GM18873 (cell line): ENCODE measurements at regions not wholly inside any gene's neighbourhood (a gene's known extent, or its start where the extent isn't known, plus 50 kb on each side); places are given as distances from the start of the nearest gene placed in this dataset.

ENCODE experiments used
- ATAC-seq: cut with Tn5 transposase; IDR thresholded peaks from one replicate; pipeline ENCODE4 v1.9.1; 2021; ENCODE audit warnings: mild to moderate bottlenecking, moderate library complexity, moderate number of reproducible peaks; ENCODE audit not compliant: unreplicated experiment, low FRiP score

DNA sequence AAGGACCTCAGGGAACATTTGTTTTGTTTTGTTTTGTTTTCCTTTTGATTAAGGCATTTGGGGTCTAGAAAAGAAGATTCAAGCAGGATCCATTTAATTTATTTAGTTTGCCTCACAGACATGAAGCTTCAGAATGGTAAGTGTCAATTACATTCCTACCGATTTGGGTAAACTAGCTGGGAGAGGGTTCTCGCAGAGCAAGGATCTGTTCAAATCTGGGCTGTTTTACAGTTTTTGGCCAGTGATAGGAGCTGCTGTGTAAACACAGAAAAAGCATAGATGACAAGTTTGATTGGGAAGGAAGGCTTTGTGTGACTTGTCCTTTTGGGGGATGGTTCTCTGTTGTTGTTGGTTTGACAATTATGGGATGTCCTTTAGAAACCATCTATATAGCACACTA, 470.3 kb upstream of the WWC1 start:
- ATAC-seq, result no peak

- no peak for ATAC-seq
Measured at GRCh38 chr5:167821669-167822068, 469.8 kb upstream of the WWC1 start.

DNA sequence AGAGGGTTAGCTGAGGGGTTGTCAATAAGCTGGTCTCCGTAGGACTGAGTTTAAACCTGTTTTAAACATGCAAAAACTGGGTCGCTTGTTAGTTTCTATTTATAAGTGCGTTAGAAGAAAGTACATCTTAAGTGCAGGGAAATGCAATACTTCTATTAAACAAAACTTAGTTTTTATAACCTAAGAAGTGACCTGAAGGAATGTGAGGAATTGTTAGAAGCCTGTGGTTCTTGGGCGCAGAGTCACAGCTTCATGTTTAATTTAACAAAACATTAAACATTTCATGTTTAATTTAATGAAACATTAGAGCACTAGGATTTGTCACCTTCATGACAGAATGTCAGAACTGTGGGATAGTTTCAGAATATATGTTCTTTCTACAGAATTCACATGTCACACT, 469.2 kb upstream of the WWC1 start:
- ATAC-seq, result no peak

DNA sequence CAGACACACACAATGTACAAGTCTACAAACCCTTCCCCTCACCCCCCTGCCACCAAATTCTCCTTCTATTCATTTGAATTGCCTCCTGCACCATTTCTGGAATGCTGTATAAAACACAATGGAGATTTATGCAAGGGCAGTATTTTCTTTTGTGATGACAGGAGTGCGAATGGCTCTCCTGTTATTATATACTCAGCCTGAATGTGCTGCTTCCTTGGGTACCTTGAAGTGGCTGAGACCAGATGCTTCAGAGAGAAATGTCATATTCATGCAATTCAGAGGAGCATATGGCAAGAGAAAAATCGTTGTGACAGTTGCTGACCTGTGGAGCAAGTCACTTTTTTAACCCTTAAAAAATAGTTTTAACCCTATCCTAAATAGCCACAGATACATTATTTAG, 468.0 kb upstream of the WWC1 start:
- no peak for ATAC-seq

- ATAC-seq, result no peak
Measured at GRCh38 chr5:167827766-167828165, 463.7 kb upstream of the WWC1 start.

- no peak for ATAC-seq
Measured at GRCh38 chr5:167831754-167832504, 459.5 kb upstream of the WWC1 start.

- ATAC-seq, result no peak
Measured at GRCh38 chr5:167832609-167833008, 458.8 kb upstream of the WWC1 start.

- no peak for ATAC-seq
Measured at GRCh38 chr5:167833456-167833855, 458.0 kb upstream of the WWC1 start.

GRCh38 chr5:167835146-167835545, 456.3 kb upstream of the WWC1 start:
- ATAC-seq, result no peak

DNA sequence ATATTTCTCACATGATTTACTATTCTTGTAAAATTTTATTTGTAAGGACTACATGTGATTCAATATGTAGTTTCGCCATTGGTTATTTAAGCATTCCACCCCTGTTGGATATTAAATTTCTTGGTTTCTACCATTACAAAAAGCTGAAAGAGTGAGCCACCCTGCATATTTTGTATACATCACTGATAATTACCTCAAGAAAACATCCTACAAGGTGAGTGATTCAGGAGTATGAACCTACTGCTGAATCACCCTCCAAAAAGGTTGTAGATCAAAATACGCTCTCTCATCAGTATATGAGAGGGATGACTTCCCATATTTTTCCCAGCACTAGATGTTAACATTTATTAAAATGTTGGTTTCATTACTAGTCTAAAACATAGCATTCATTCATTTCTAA, 454.3 kb upstream of the WWC1 start:
- no peak for ATAC-seq

DNA sequence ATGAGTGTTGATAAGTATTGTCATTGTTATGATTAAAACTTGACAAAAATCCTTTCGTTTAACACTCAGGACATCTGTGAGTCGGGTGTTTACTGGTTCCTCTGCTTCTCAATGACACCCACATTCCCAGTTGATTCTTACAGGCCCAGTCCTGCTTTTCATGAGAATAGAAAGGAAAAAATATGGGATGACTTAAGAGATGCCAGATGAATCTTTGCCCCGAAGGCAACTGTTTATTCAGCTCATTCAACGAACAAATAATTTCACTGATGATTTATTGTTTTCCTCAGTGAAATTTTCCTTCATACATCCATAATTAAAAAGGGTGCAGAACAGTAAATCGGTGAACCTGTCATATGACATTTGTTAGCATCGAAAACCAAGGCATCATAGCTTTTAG, 452.4 kb upstream of the WWC1 start:
- no peak for ATAC-seq

DNA sequence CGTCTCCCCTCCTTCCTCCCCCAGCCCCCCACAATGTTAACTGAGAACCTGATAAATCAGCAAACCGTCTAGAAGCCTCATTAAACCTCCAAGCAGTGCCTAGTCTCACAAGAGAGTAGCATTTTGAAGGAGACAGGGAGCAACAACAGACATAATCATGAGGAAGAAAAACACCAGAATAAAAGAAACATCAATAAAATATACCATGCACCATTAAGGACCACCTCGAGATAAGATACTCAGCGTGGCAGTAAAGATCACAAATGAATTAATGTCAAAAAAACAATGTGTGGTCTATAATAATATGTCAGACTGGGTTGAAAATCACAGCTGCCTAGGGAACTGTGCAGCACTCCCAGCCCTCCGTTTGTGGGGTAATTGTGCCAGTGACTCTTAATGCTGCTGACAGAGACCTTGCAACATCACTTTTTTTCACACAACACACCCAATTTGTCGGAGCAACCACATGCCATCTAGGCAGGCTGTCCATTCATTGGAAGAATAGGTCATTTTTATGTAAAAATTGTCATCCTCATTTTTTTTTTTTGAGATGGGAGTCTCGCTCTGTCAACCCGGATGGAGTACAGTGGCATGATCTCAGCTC, 450.8 kb upstream of the WWC1 start:
- no peak for ATAC-seq

DNA sequence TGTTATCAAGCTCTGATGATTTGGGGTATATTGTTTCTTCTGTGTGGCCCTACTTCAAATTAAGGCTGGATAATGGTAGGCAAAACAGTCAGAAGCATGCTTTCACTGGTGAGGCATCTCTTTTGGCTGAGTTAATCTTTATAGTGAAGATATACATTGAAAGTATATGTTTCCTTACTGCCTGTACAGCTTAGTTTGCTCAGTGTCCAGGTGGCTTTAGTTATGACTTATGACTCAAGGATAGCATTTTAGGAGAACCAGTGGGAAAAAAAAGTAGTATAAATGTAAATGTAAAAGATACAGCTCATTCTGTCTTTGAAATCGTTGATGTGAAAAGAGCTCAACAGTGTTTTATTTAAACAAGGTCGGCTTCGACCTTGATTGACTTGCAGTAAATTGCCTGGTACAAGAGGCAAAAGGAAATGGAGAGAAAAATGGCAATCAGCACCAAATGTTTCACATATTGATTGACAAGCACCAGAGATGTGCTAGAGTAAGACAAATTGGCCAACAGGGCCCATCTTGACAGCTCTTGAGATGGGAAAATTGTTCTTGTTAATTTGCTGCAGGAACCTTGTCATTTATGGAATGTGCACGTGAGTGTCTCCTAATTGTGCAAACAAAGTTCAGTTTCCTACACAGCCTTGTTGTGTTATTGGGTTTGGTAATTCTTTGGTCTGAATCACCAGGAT, 447.4 kb upstream of the WWC1 start:
- no peak for ATAC-seq

DNA sequence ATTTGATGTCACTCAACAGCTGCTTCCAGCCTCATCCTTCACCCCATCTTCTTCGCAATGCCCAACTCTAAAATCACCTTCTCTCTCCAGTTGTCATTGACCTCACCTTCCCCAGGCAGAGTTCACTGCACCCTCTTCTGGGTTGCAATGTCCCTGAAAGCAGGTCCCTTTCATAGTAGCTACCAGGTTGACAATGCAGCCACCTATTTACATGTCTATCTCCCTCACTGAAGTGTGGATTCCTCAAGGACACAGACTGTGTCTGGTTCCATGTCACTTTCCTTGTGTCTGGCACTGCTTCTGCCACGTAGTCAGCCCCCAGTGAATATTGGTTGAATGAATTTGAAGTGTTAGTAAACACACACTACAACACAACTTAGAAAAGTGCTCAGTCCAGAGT, 445.5 kb upstream of the WWC1 start:
- ATAC-seq, result no peak

GRCh38 chr5:167849874-167850273, 441.6 kb upstream of the WWC1 start:
- ATAC-seq, result no peak

- no peak for ATAC-seq
Measured at GRCh38 chr5:167850911-167851310, 440.5 kb upstream of the WWC1 start.

- ATAC-seq, result no peak
Measured at GRCh38 chr5:167851416-167851815, 440.0 kb upstream of the WWC1 start.

DNA sequence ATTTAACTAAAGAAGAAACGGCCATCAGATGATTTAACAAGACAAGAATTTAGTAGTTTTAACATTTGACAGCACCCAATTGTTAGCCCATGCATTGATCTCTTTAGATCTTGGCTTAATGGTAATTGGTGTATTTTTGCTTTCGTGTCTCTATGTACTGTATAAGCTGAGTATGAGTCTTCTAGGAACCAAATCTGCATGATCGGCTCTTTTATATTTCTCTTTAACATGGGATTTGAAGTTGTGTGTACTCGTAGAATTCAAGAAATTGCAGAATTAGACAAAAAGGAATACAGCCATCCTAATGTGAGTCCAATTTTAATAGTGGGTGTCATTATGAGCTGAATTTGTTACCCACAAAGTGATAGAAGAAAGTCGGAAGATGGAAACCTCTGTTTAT, 438.9 kb upstream of the WWC1 start:
- ATAC-seq, result no peak

GRCh38 chr5:167853421-167853820, 438.0 kb upstream of the WWC1 start:
- ATAC-seq, result no peak

DNA sequence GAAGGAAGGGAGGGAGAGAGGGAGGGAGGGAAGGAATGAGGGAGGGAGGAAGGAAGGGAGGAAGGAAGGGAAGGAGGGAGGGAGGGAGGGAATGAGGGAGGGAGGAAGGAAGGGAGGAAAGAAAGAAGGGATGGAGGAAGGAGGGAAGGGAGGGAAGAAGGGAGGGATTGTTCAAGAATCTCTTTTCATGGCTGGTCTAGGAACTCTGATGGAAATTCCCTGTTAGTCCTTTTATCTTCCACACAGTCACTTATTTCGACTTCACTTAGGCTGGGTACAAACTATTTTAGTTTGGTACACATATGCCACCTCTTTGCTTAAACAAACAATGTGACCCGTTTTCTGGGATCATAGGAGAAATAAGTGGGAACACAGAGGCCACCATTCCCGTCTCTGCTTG, 435.6 kb upstream of the WWC1 start:
- no peak for ATAC-seq

DNA sequence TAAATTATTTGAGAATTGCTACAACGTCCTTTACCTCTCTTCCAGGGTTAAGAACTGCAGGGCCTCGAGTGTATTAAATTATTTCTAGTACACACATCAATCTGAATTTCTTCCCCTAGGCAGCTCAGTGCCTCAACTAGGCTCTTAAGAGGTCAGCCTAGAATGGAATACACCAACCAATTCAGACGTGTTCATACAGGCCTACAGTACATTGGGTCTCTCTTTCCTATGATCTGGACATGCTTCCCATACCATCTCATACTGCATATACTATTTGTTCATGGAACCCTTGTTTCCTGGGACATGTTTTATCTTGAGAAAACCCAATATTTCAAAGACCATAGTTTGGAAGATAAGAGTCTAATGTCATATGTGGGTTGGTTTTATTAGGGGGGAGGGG, 434.1 kb upstream of the WWC1 start:
- ATAC-seq, result no peak
